Mammary epithelial cell (primary cell): ENCODE measurements at regions not wholly inside any gene's neighbourhood (a gene's known extent, or its start where the extent isn't known, plus 50 kb on each side); places are given as distances from the start of the nearest gene placed in this dataset.

ENCODE experiments used
- EZH2 ChIP-seq: IDR thresholded peaks from 2 replicates; pipeline ENCODE4 v1.6.1; 2012; ENCODE audit warnings: low read length, inconsistent platforms, borderline replicate concordance
- TF ChIP-seq, protein P1 (sequence below), 2 donors: IDR thresholded peaks in 1 of 2; conservative IDR thresholded peaks in 1 of 2; 2 replicates each; pipeline ENCODE4 v1.5.1; 2011 to 2012; ENCODE audit warnings: inconsistent platforms in 2 of 2, low read length in 2 of 2, mild to moderate bottlenecking in 2 of 2, control low read depth in 1 of 2, low read depth in 1 of 2; ENCODE audit not compliant: insufficient read depth in 1 of 2; ENCODE audit errors: extremely low read depth in 1 of 2

DNA sequence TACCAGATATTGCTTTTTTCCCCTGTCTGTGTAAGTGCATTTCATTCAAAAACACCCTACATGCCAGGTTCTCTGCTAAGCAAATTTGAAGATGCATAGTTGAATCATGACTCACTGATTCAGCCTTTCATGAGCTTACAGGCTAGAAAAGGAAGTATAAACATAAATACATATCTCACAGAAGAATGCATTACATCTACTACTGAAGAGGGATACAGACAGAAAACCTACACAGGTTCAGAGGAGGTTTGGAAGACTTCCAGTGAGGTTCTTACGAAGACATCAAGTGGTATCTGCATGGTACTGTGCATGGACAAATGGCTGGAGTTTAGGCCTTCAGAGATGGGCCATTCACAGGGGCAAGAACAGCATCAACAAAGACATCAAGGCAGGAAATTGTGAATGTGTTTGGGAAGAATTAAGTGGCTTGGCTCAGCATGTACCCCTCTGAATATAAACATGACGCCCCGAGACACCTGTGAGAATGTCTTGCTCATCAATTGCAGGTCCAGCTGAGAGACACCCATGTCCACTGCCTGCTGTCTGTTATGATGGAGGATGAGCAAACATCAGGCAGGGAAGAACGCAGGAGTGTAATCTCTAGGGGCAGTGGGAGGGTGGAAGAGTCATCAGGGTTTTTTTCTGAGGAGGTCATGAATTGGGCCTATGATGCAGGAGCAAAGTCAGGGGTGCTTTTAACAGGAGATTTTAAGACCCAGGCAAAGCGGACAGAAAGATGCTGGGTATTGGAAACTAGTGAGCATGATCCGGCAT is 105.1 kb upstream of the GALNT15 start:
- TF ChIP-seq, protein P1, sequence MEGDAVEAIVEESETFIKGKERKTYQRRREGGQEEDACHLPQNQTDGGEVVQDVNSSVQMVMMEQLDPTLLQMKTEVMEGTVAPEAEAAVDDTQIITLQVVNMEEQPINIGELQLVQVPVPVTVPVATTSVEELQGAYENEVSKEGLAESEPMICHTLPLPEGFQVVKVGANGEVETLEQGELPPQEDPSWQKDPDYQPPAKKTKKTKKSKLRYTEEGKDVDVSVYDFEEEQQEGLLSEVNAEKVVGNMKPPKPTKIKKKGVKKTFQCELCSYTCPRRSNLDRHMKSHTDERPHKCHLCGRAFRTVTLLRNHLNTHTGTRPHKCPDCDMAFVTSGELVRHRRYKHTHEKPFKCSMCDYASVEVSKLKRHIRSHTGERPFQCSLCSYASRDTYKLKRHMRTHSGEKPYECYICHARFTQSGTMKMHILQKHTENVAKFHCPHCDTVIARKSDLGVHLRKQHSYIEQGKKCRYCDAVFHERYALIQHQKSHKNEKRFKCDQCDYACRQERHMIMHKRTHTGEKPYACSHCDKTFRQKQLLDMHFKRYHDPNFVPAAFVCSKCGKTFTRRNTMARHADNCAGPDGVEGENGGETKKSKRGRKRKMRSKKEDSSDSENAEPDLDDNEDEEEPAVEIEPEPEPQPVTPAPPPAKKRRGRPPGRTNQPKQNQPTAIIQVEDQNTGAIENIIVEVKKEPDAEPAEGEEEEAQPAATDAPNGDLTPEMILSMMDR (conservative IDR thresholded peaks at IDR 0.05 in 1 of 2, IDR thresholded peaks at IDR 0.05 in 1 of 2; ENCODE audit: extremely low read depth in 1 of 2, insufficient read depth in 1 of 2, low read depth in 1 of 2, low read length in 2 of 2), result no peak
- TF ChIP-seq EZH2, result no peak
